Suprapubic skin (tissue), 3 donors: ENCODE measurements at regions not wholly inside any gene's neighbourhood (a gene's known extent, or its start where the extent isn't known, plus 50 kb on each side); places are given as distances from the start of the nearest gene placed in this dataset.

ENCODE experiments used
- CTCF ChIP-seq, 2 donors: fragments of 200-600 bp in 1 of 2; fragments of 450-650 bp in 1 of 2; sonication (generic) in 1 of 2; IDR thresholded peaks; one replicate each; pipeline ENCODE4 v1.5.1; 2016 to 2019; ENCODE audit warnings: antibody characterized with exemption in 2 of 2, mild to moderate bottlenecking in 1 of 2, moderate library complexity in 1 of 2
- POLR2A ChIP-seq, 2 donors: fragments of 450-650 bp; IDR thresholded peaks; one replicate each; pipeline ENCODE4 v1.6.1; 2017; ENCODE audit warnings: antibody characterized with exemption in 2 of 2, mild to moderate bottlenecking in 2 of 2, moderate library complexity in 2 of 2

- no peak for TF ChIP-seq CTCF (IDR thresholded peaks at IDR 0.05)
- TF ChIP-seq POLR2A (IDR thresholded peaks at IDR 0.05): no peak
Measured at GRCh38 chr9:70477146-70477745, 62.8 kb upstream of the KLF9 start.
